Mesenchymal stem cell (in vitro differentiated cells and primary cell): ENCODE measurements at regions not wholly inside any gene's neighbourhood (a gene's known extent, or its start where the extent isn't known, plus 50 kb on each side); places are given as distances from the start of the nearest gene placed in this dataset.

ENCODE experiments used
- DNase-seq: peaks from one replicate; pipeline ENCODE4 v3.0.0-alpha.2; 2013
- H2AFZ ChIP-seq: one replicate; pipeline ENCODE4 v1.6.1; 2013; ENCODE audit warnings: low read depth, mild to moderate bottlenecking, control low read depth, inconsistent platforms, low read length, moderate library complexity
- H2AK5ac ChIP-seq: 2 replicates; pipeline ENCODE4 v1.6.1; 2013; ENCODE audit warnings: low read length, moderate library complexity, mild to moderate bottlenecking, inconsistent platforms; ENCODE audit not compliant: severe bottlenecking
- H2BK120ac ChIP-seq: one replicate; pipeline ENCODE4 v1.6.1; 2013; ENCODE audit warnings: low read depth, mild to moderate bottlenecking, inconsistent platforms, low read length, moderate library complexity
- H2BK12ac ChIP-seq, 2 experiments: one replicate each; pipeline ENCODE4 v1.6.1; 2013; ENCODE audit warnings: inconsistent platforms in 2 of 2, low read length in 2 of 2, mild to moderate bottlenecking in 2 of 2, moderate library complexity in 2 of 2, control low read depth in 1 of 2
- H2BK15ac ChIP-seq: one replicate; pipeline ENCODE4 v1.6.1; 2013; ENCODE audit warnings: mild to moderate bottlenecking, low read depth, inconsistent platforms; ENCODE audit not compliant: poor library complexity, severe bottlenecking
- H2BK5ac ChIP-seq: 2 replicates; pipeline ENCODE4 v1.6.1; 2013; ENCODE audit warnings: low read depth, mild to moderate bottlenecking, low read length, control low read depth, inconsistent platforms; ENCODE audit not compliant: poor library complexity, severe bottlenecking
- H3K14ac ChIP-seq, 2 experiments: one replicate each; pipeline ENCODE4 v1.6.1; 2013; ENCODE audit warnings: inconsistent platforms in 2 of 2, low read length in 2 of 2, control low read depth in 1 of 2, mild to moderate bottlenecking in 1 of 2, moderate library complexity in 1 of 2
- H3K18ac ChIP-seq, 2 experiments: one replicate each; pipeline ENCODE4 v1.6.1; 2013; ENCODE audit warnings: inconsistent platforms in 2 of 2, low read length in 2 of 2, control low read depth in 1 of 2, low read depth in 1 of 2, mild to moderate bottlenecking in 1 of 2
- H3K23ac ChIP-seq, 2 experiments: one replicate each; pipeline ENCODE4 v1.6.1; 2013; ENCODE audit warnings: inconsistent platforms in 2 of 2, low read length in 2 of 2, mild to moderate bottlenecking in 2 of 2, moderate library complexity in 2 of 2, control low read depth in 1 of 2
- H3K27ac ChIP-seq: 2 replicates; pipeline ENCODE4 v1.5.1; 2013; ENCODE audit warnings: mild to moderate bottlenecking, moderate library complexity, low read length, control low read depth, inconsistent platforms; ENCODE audit not compliant: poor library complexity, severe bottlenecking
- H3K27me3 ChIP-seq, 2 experiments: 2 replicates each; pipeline versions ENCODE4 v1.6.1 to v1.7.0; 2013; ENCODE audit warnings: low read length in 2 of 2, mild to moderate bottlenecking in 2 of 2, moderate library complexity in 2 of 2, control low read depth in 1 of 2, inconsistent platforms in 1 of 2; ENCODE audit not compliant: control insufficient read depth in 1 of 2, insufficient read depth in 1 of 2
- H3K36me3 ChIP-seq, 2 experiments: 2 replicates each; pipeline versions ENCODE4 v1.6.1 to v1.7.0; 2013; ENCODE audit warnings: low read length in 2 of 2, control low read depth in 1 of 2, inconsistent platforms in 1 of 2, low read depth in 1 of 2, mild to moderate bottlenecking in 1 of 2; ENCODE audit not compliant: insufficient read depth in 2 of 2, control insufficient read depth in 1 of 2
- H3K4ac ChIP-seq, 2 experiments: one replicate each; pipeline ENCODE4 v1.6.1; 2013; ENCODE audit warnings: inconsistent platforms in 2 of 2, low read length in 2 of 2, mild to moderate bottlenecking in 2 of 2, moderate library complexity in 2 of 2, control low read depth in 1 of 2, low read depth in 1 of 2
- H3K4me1 ChIP-seq: 2 replicates; pipeline ENCODE4 v1.6.1; 2013; ENCODE audit warnings: low read depth, low read length, control low read depth; ENCODE audit not compliant: control insufficient read depth, insufficient read depth
- H3K4me2 ChIP-seq: 2 replicates; pipeline ENCODE4 v1.6.1; 2013; ENCODE audit warnings: low read length, mild to moderate bottlenecking, inconsistent platforms; ENCODE audit not compliant: poor library complexity, severe bottlenecking
- H3K4me3 ChIP-seq, 2 experiments: 2 replicates each; pipeline versions ENCODE4 v1.5.1 to v1.7.0; 2013; ENCODE audit warnings: low read length in 2 of 2, mild to moderate bottlenecking in 2 of 2, control low read depth in 1 of 2, low read depth in 1 of 2; ENCODE audit not compliant: insufficient read depth in 1 of 2
- H3K79me1 ChIP-seq: replicated peaks from 2 replicates; pipeline ENCODE4 v1.6.1; 2013; ENCODE audit warnings: mild to moderate bottlenecking, control low read depth, low read length, inconsistent platforms; ENCODE audit not compliant: poor library complexity, severe bottlenecking
- H3K9ac ChIP-seq: 2 replicates; pipeline ENCODE4 v1.7.0; 2013; ENCODE audit warnings: mild to moderate bottlenecking, low read length, moderate library complexity
- H3K9me3 ChIP-seq: 2 replicates; pipeline ENCODE4 v1.7.0; 2013; ENCODE audit warnings: mild to moderate bottlenecking, low read length; ENCODE audit not compliant: control insufficient read depth
- H4K8ac ChIP-seq: one replicate; pipeline ENCODE4 v1.6.1; 2013; ENCODE audit warnings: inconsistent platforms, mild to moderate bottlenecking, low read length, moderate library complexity
- H4K91ac ChIP-seq: one replicate; pipeline ENCODE4 v1.6.1; 2013; ENCODE audit warnings: mild to moderate bottlenecking, low read length, inconsistent platforms
- WGBS: methylation state at CpG from one replicate; pipeline ENCODE4 v1.1.7; 2013; ENCODE audit warnings: mixed read lengths; 5-methylcytosine and 5-hydroxymethylcytosine counted together

- no peak overlapping the region for H2AFZ ChIP-seq
- no peak overlapping the region for H4K91ac ChIP-seq
- no peaks in the 10 kb centered on the region for H3K79me1 ChIP-seq
- no peak overlapping the region for H3K4me3 ChIP-seq
- no peak overlapping the region for H3K4me2 ChIP-seq
- H2AK5ac ChIP-seq: no peak overlapping the region
- no peak overlapping the region for H3K9ac ChIP-seq
- H3K27ac ChIP-seq: no peak overlapping the region
- no peaks in the 10 kb centered on the region for H3K4me1 ChIP-seq
- no peak overlapping the region for H2BK120ac ChIP-seq
- H3K14ac ChIP-seq: no peak overlapping the region
- H3K27me3 ChIP-seq: no peaks in the 10 kb centered on the region
- H2BK5ac ChIP-seq: no peak overlapping the region
- DNase-seq: no peak
- no peaks in the 10 kb centered on the region for H3K36me3 ChIP-seq
- no peak overlapping the region for H2BK12ac ChIP-seq
- no peaks in the 10 kb centered on the region for H3K9me3 ChIP-seq
- no peak overlapping the region for H3K4ac ChIP-seq
- no peak overlapping the region for H3K18ac ChIP-seq
- no peak overlapping the region for H2BK15ac ChIP-seq
- no peak overlapping the region for H4K8ac ChIP-seq
- no peak overlapping the region for H3K23ac ChIP-seq
- no CpG with 5 or more reads among the region's 1 CpG for WGBS
Observed at GRCh38 chr2:58739033-58739432, 497.9 kb upstream of the FANCL start.

- H4K8ac ChIP-seq: no peak overlapping the region
- WGBS: 80% methylated on average over 1 of the region's 1 CpG
Observed at GRCh38 chr2:58734365-58734764, 493.2 kb upstream of the FANCL start.

DNA sequence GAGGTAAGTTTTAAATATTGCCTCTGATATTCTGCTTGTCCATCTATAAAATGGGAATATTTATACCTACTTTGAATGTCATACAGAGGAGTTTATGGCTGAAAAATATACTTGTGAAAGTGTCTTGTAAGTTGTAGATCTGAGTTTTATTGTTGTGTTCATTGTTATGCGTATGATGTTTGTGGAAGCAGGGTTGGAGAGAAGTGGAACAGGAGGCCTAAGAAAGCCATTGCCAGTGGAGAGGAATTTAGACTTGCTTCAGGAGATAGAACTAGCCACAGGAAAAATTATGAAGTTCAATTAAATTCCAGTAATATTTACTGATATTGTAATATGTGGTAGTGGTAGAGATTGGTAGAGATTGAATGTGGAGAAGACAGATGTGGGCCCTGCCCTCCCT, 491.9 kb upstream of the FANCL start:
- Histone ChIP-seq H3K36me3 (no peaks in the 10 kb centered on the region), H3K9ac (no peak overlapping the region), H3K9me3 (no peaks in the 10 kb centered on the region), H2BK15ac (no peak overlapping the region), H2AFZ (no peak overlapping the region), H3K4me1 (no peaks in the 10 kb centered on the region), H3K27ac (no peak overlapping the region), H3K4ac (no peak overlapping the region), H3K4me3 (no peak overlapping the region), H3K27me3 (no peaks in the 10 kb centered on the region), H3K79me1 (no peaks in the 10 kb centered on the region), H2AK5ac (no peak overlapping the region), H3K23ac (no peak overlapping the region), H3K18ac (no peak overlapping the region), H3K4me2 (no peak overlapping the region), H3K14ac (no peak overlapping the region), H4K8ac (no peak overlapping the region), H4K91ac (no peak overlapping the region), H2BK5ac (no peak overlapping the region), H2BK120ac (no peak overlapping the region), H2BK12ac (no peak overlapping the region)
- no peak for DNase-seq
- 100% methylated on average over 1 of the region's 1 CpG for WGBS

More at GRCh38 chr2:58734365-58734764, 493.2 kb upstream of the FANCL start:
- Histone ChIP-seq H2BK120ac (no peak overlapping the region), H4K91ac (no peak overlapping the region), H3K4me1 (no peaks in the 10 kb centered on the region), H2BK5ac (no peak overlapping the region), H3K18ac (no peak overlapping the region), H3K14ac (no peak overlapping the region), H3K4me2 (no peak overlapping the region), H3K27me3 (no peaks in the 10 kb centered on the region), H3K4me3 (no peak overlapping the region), H3K9me3 (no peaks in the 10 kb centered on the region), H3K27ac (no peak overlapping the region), H2AFZ (no peak overlapping the region), H2BK12ac (no peak overlapping the region), H3K79me1 (no peaks in the 10 kb centered on the region), H3K36me3 (no peaks in the 10 kb centered on the region), H2AK5ac (no peak overlapping the region), H2BK15ac (no peak overlapping the region), H3K9ac (no peak overlapping the region), H3K23ac (no peak overlapping the region), H3K4ac (no peak overlapping the region)
- peak; percentile 31 for DNase-seq

DNA sequence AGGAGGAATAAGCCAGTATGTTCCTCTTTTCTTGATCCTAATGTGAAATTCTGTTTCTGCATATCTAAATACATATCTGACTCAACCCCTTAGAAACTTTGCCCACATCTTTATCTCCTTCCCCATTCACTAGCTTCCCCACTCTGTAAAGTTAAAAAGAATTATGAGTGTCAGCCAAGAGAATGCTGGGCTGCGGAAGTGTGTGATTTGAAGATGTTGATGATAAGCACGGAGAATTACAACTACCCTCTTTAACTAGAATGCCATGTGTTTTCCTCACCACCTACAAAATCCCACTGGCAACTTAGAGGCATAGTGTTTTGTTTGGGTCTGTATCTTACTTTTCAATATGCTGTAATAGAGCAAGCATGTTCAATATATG, 490.4 kb upstream of the FANCL start:
- Histone ChIP-seq H3K9me3 (no peaks in the 10 kb centered on the region), H3K79me1 (no peaks in the 10 kb centered on the region), H2BK5ac (no peak overlapping the region), H2BK15ac (no peak overlapping the region), H2BK12ac (no peak overlapping the region), H2AK5ac (no peak overlapping the region), H2AFZ (no peak overlapping the region), H3K23ac (no peak overlapping the region), H3K14ac (no peak overlapping the region), H3K18ac (no peak overlapping the region), H2BK120ac (no peak overlapping the region), H4K8ac (no peak overlapping the region), H3K4me2 (no peak overlapping the region), H4K91ac (no peak overlapping the region), H3K4me3 (no peak overlapping the region), H3K4me1 (no peaks in the 10 kb centered on the region), H3K27ac (no peak overlapping the region), H3K27me3 (no peaks in the 10 kb centered on the region), H3K9ac (no peak overlapping the region), H3K4ac (no peak overlapping the region), H3K36me3 (no peaks in the 10 kb centered on the region)
- no peak for DNase-seq
- WGBS: no CpG with 5 or more reads among the region's 2 CpGs
